Activated T-helper 1 cell treated with anti-CD3 and anti-CD28 coated beads, Interleukin-2, amount 50 U/mL, for 16 hours (primary cell): ENCODE measurements at regions not wholly inside any gene's neighbourhood (a gene's known extent, or its start where the extent isn't known, plus 50 kb on each side); places are given as distances from the start of the nearest gene placed in this dataset.
"Not testable (repeated sequence)": the region's sequence is repeated elsewhere in the genome, so short reads cannot be mapped to it uniquely, and the experiment has no call there.

Source experiments
- DNase-seq, 2 donors: peaks; one replicate each; pipeline ENCODE4 v3.0.0-alpha.2; 2020; ENCODE audit warnings: low read depth in 1 of 2, low spot score in 1 of 2

DNA sequence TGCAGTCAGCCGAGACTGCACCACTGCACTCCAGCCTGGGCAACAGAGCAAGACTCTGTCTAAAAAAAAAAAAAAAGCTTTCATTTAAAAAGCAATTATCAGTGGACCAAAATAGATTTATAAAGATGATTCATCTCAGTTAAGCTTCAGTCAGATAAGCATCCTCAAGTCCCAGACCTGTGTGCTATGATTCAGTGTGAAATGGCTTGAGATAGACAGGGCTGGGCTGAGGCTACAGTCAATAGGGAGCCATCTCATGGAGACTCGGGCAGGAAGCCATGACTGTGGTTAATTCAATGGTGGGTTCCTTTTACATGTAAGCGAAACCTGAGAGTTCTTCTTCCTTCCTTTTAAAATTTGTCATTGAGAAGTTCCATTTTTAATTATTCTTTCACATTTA is 276.0 kb downstream of the TFAP2A start:
- DNase-seq = no peak

DNA sequence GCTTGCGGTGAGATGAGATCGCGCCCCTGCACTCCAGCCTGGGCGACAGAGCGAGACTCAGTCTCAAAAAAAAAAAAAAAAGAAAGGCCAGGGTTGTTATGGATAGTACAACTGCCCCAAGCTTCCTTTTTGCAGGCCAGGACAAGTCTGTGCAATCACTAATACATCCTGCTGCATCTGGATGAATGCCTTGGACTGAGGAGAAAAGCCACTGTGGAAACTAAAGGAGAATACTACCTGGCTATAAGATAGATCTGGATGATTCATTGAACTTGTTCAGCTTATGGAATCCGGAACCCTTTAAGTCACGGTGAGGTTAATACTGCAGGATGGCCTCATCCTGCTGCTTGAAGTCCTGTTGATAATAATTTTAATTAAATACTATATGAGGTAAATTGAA is 278.2 kb downstream of the TFAP2A start:
- DNase-seq = no peak

DNA sequence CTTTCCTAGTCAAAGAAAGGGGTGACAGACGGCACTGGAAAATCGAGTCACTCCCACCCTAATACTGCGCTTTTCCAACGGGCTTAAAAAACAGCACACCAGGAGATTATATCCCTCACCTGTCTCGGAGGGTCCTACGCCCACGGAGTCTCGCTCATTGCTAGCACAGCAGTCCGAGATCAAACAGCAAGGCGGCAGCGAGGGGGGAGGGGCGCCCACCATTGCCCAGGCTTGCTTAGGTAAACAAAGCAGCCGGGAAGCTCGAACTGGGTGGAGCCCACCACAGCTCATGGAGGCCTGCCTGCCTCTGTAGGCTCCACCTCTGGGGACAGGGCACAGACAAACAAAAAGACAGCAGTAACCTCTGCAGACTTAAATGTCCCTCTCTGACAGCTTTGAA is 280.7 kb downstream of the TFAP2A start:
- DNase-seq = not testable (repeated sequence)

DNA sequence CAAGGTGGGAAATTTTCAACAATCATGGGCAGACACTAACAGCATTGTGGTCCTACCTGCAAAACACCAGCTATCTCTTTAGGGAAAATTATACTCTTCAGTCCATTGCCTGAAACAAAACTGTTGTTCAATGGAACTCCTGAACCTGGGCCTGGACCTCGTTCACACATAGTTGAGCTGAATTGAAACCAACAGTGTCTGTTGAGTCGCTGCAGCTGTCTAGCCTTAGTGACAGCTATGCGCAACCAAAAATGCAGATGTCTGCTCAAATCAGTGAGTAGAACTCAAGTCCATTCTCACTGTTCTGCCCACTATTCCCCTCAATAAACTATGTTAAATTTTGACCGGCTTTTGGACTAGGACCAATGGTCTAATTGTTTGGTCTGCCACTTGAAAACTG is 286.2 kb downstream of the TFAP2A start:
- DNase-seq = no peak

DNA sequence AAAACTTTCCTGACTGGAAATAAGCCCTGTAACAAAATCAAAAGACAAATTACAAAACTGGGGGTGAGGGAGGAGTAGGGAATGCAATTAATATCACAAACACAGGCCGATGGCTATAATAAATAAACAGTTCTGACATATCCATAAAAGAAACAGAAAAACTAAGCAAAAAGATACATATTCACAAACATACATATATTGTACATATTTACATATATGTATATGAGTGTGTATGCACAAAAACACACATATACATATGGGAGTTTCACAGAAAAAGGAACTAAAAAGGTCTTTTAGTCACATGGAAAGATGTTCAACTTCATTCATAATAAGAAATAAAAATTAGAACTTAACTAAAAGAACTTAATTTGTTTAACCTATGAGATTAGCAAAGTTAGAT is 292.7 kb downstream of the TFAP2A start:
- no peak for DNase-seq

DNA sequence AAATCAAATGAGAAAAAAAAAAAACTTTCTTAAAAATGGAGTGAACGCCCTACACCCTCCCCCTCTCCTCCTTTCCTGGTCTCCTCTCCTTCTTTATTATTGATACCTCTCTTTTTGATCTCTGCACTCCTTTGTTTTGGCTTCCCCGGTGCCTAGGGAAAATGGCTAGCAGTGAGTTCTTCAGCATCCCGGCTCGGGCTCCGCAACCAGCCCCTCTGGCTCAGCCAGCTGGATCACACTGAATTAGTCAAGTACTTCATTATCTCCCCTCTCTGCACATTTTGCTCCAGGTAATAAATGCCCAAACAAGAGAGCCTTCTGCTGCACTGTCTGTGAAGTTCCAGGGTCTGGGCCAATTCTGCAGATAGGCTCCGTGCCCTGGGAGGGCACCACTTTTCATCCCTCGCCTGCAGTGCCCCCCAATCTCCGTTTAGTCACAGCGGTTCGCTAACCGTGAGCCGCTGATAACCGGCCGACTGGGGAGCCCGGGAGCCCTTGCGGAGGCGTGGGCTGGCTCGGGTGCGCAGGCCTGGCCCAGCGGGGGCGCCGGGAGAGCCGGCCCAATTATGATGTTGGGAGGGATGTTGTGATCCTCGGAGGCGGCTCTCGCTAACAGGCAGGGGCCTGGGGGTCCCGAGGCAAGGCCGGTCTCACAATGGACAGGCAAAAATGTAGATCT is 301.9 kb downstream of the TFAP2A start:
- no peak for DNase-seq

DNA sequence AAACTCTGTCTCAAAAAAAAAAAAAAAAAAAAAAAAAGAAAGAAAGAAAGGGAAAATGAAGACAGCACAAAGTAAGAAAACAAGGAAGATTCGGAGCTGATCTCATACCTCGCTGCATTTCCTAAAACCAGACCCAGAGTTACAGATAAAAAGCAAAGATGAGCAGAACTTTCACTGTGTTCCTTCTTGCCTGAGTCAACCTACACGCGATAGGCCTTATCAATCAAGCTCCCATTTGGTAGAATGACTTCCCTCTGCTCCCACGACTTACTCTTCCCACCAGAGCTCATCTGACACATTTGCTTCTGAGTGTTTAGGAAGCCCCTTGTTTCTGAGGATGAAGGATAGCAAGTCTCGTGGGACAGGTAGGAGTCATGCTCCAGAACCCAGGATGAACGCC is 302.9 kb downstream of the TFAP2A start:
- DNase-seq = no peak

DNA sequence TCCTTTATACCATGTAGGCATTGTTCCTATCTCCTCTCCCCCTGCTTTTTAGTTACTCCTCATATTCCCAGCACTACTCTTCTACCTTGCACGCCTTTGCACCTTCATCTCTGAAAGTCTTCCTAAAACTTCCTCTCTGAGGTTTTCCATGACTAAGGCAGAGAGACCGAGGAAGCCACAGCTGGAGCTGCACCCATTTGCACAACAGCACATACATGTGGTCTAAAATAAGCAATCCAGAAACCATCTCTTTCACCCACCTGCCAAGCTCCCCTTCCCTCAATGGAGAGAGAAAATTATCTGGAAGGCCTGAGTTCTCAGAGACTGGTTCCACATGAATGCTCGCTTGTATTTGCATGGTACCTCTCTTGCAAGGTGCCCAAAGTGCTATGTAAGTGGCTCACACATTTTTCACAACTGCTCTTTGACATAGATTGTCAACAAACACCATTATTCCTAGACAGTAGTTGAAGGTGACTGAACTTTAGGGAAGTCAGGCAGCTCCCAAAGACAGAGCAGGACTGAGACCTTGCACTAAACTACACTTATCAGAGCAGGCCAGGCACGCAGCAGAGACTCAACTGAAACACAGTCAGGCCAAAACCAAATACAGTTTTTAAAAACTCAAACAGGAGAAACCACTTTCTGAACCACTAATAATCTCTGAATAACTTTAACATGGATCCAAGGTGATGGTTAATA is 313.2 kb downstream of the TFAP2A start:
- no peak for DNase-seq

DNA sequence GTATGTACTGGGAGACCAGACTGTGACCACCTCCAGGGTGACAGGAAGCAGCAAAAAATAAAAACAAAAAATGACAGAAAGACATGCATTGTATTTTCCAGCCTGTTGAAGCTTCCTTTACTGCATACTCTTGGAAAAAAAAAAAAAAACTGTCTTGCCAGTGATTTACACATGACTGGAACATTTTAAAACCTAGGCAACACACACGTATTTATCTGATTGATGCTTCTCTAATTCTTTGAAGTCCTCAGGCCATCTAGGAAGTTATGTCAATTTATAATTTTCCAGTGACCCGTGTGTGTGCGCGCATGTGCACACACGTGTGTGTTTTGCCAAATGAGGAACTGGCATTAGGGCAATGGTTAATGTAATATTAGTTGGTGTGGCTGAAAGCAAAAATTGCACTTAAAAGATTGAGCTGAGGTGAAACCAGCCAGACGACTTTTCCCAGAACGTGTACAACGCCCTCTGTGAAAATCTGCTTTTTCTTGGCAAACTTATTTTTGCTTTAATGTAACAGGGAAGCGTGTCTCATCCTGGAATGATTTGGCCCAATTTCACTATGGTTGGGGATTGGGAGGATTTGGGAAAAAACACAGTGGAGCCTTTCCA is 315.2 kb downstream of the TFAP2A start:
- no peak for DNase-seq

DNA sequence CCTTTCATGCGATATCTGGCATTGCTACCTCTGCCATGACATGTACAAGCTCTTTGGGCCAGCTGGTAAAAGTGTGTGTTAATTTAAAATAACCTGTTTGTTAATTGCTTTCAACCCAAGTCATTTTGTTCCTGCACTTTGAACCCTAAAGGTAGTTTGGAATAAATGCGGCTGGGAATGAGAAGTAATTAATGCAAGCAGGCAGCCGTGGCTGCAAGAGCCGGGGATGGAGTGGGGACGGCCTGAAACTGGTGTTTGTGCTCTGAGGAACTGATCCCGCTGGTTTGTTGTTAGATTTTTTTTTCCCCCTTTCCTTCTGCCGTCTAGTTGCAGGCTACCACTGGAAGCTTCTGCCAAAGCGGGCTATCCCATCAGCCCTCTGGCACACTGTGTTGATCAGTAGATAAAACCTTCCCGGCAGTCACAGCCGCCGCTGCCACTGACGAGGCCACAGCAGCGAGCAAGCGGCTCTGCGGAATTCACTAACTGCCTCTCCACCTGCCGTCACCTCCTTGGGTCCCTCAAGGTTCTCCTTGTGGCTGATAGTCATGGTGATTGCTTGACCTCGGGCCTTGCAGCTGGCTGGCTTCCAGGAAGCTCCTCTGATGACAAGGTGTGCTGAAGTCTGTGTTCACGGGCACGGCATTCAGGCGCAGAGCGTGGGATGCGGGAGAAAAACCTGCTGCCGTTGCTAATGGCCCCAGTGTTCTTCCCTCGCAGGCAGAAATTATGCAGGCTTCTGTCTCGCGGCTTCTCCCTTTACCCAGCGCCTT is 315.9 kb downstream of the TFAP2A start:
- DNase-seq = no peak

DNA sequence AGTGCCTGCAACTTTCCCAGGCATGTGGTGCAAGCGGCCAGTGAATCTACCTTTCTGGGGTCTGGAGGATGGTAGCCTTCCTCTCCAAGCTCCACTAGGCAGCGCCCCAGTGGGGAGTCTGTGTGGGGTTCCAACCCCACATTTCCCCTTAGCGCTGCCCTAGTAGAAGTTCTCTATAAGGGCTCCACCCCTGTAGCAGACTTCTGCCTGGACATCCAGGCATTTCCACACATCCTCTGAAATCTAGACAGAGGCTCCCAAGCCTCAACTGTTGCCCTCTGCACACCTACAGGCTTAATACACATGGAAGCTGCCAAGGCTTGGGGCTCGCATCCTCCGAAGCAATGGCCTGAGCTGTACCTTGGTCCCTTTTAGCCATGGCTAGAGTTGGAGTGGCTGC is 321.6 kb downstream of the TFAP2A start:
- DNase-seq = no peak

DNA sequence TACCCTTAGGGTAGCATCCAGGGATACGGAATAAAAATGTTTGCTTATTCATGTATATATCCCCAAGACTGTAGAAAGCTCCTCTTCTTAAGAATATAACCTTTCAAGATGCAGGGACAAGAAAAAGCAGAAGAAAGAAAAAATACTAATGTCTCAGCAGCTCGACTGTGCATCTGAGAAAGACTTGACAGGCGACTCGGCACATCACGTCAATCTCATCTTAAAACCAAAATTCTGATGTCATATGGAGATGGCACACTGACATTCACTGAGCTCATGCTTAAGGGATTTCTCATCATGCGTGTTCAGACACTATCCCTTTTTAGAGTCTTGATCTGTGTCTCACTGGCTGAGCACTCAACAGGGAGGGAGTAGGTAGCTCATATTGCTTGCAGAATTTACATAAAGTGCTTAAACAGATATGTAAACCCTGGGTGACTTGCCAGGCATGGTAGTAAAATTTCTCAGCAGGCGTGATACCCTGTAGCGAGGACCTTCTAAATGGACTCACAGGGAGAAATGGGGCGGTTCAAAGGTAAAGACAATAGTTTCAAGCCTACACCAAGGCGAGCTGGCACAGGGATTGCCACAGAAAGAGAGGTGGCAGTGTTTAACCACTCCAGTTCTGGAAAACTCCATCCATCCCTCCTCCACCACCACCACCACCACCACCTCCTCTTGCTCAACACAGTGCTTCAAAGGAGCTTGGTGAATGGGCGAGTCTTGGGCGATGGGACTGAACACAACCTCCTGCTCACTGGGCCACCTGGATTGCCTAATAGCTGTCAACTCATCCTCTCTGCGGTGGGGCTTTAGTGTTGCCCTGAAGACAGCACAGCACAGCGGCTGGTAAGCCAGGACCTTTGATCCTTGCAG is 330.5 kb downstream of the TFAP2A start:
- no peak for DNase-seq

DNA sequence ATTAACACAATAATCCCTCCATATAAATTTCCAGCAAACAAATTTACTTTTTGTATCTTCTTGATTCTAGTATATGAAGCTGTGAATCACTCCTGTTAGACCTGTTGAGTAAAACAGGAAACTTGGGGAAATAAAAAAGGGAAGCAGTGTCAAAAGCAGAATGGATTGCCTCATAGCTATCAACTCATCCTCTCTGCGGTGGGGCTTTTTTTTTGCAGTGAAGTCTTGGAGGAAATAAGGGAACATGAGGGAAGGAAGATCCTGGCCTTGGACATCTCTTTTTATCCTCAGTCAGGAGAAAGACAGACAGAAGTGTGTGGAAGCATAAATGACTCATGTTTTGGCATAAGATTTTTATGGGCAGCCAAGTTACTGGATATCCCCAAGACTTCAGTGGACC is 332.5 kb downstream of the TFAP2A start:
- DNase-seq = no peak

DNA sequence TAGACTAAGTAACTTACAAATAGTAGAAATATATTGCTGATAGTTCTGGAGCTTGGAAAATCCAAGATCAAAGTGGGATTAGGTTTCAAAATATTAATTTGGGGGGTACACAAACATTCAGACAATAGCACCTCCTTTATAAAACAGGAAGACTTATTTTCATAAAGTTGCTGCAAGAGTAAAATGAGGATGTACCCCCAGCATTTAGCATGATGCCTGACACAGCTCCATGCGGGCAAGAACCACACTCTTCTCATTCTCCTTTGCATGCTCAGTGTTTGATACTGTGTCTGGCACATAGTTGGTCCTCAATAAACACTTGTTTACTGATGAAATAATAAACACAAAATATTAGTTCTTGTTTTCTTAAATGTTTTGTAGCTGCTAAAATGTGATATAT is 332.9 kb downstream of the TFAP2A start:
- DNase-seq = no peak

DNA sequence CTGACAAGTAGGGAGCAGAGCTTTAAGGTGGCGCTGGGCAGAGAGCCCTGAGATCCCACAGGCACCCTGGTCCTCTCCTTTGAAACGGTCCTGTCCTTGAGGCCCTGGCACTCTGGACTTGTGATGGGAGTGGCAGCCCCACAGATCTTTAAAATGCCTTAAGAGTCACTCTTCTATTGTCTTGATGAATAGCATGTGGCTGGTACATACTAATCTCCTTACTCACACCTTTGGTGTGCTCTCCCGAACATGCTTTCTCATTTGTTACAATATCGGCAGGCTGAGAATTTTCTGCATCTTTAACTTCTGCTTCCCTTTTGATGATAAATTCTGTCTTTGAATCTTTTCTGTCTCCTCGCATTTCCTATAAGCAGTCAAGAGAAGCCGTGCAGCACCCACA is 333.8 kb downstream of the TFAP2A start:
- DNase-seq = no peak

DNA sequence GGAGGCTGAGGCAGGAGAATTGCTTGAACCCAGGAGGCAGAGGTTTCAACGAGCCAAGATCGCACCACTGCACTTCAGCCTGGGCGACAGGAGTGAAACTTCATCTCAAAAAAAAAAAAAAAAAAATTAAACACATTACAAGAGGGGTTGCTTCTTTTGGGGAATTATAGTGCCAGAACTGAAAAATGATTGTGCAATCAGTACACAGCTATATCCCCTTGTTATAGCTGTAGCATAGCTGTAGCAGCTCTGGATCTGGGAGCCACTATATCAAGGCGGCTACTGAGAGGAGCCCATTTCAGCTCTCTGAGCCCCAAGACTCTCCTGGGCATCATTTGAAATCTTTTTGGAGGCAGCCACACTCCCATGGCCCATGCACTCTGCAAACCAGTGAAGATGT is 334.3 kb downstream of the TFAP2A start:
- no peak for DNase-seq

DNA sequence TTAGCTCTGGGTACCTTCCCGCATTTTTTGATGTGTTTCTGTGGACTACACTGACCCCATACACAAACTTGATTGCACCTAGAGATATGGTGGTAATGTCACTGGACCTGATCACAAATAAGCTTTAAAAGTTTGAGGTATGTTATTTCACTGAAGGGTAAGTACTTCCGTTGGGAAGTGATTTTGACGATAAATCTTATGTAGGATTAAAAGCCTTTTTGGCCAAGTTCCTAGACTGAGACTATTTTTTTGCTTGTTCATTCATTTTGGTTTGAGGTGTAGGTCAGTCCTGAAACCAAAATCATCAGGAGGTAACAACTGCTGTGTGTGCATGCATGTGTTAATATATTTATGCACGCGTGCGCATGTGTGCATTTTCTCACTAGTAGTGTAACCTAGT is 336.3 kb downstream of the TFAP2A start:
- no peak for DNase-seq

DNA sequence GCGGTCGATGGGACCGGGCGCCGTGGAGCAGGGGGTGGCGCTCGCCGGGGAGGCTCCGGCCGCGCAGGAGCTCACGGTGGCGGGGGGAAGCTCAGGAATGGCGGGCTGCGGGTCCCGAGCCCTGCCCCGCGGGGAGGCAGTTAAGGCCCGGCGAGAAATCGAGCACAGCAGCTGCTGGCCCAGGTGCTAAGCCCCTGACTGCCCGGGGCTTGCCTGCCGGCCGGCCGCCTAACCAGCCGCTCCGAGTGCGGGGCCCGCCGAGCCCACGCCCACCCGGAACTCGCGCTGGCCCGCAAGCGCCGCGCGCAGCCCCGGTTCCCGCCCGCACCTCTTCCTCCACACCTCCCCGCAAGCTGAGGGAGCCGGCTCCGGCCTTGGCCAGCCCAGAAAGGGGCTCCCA is 340.1 kb downstream of the TFAP2A start:
- DNase-seq = not testable (repeated sequence)

DNA sequence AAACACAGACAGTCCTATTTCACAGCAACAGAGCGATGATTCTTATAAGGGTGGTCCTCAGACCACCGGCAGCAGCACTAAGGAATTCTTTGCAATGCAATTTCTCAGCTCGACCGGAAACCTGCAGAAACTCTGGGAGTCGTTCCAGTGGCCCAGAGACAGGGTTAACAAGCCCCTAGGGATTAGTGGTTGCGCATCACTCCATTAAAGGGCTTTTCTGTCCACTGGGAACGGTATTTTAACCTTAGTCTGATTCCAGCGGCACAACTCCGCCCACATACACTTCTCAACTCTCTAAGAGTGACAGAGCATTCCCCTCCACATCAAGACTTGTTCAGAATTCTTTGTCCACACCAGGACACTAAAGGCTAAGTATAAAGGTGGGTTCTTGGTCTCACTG is 341.5 kb downstream of the TFAP2A start:
- DNase-seq = no peak

DNA sequence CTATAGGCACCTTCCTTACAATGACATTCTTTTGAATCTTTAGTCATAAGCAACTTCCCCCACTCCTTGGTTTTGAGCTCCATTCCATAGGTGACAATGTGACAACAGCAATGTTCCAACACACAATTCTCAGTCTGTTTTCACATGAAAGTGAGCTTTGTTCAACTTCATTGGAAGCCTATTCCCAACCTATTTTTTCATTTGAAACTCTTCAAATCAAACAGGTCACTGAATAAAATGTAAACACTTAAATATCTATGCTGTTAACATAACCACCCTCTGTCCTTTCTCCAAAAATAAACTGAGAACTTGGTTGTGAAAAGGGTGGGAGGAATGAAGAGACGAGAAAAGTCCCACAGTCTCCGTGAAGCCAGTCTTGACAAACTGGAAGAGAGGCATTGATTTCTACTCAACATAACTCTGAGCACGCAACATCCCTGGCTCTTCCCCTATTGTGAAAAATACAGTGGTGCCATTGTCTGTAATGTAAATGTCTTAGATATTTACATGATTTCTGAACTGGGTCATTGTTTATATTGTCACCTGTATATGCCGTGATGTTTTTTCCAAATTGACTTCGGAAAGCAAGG is 343.1 kb downstream of the TFAP2A start:
- no peak for DNase-seq

DNA sequence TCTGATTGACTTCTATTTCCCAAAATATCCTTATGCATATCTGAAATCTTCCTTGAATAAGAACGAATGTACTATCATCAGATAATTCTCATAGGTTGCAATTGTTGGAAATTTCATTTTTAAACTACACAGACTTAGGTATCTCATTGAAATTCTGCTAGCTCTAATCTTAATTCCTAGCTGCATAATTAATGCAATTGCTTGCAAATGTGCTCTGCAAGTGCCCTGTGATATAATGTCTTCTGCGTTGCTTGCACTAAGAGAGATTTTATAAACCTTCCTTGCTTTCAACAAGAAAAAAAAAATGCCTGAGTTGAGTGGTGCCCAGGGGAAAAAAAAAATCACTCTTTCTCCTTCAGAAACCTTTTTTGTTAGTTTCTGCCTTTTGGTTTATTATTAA is 354.9 kb downstream of the TFAP2A start:
- no peak for DNase-seq
